Neural progenitor cell (in vitro differentiated cells): ENCODE measurements at regions not wholly inside any gene's neighbourhood (a gene's known extent, or its start where the extent isn't known, plus 50 kb on each side); places are given as distances from the start of the nearest gene placed in this dataset.

Experiments used
- EZH2 ChIP-seq: fragments of 200-600 bp; sonication (generic); IDR thresholded peaks from 2 replicates; pipeline ENCODE4 v1.6.1; 2017; ENCODE audit warnings: antibody characterized with exemption, mild to moderate bottlenecking, moderate library complexity
- TF ChIP-seq, protein P1 (sequence below): fragments of 200-600 bp; sonication (generic); IDR thresholded peaks from 2 replicates; pipeline ENCODE4 v1.5.1; 2017; ENCODE audit warnings: antibody characterized with exemption, mild to moderate bottlenecking

DNA sequence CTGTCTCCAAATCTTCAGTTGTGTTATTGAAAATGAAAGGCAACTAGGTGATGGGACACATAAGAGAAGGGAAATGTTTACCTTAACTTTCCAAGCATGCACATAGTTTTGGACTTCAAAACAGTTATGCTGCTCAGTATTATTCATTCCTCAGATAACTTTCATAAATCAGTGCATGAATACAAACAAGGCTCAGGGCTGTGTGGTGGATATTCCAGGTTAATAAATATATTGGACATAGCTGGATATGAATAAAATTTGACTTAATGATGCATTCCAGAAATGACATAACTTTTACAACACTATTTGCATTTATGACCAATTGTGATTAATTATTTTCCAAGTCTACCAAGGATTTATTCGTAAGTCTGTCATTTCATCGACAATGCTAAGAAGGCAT, 301.2 kb upstream of the ZNF804A start:
- TF ChIP-seq, protein P1, sequence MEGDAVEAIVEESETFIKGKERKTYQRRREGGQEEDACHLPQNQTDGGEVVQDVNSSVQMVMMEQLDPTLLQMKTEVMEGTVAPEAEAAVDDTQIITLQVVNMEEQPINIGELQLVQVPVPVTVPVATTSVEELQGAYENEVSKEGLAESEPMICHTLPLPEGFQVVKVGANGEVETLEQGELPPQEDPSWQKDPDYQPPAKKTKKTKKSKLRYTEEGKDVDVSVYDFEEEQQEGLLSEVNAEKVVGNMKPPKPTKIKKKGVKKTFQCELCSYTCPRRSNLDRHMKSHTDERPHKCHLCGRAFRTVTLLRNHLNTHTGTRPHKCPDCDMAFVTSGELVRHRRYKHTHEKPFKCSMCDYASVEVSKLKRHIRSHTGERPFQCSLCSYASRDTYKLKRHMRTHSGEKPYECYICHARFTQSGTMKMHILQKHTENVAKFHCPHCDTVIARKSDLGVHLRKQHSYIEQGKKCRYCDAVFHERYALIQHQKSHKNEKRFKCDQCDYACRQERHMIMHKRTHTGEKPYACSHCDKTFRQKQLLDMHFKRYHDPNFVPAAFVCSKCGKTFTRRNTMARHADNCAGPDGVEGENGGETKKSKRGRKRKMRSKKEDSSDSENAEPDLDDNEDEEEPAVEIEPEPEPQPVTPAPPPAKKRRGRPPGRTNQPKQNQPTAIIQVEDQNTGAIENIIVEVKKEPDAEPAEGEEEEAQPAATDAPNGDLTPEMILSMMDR = no peak
- TF ChIP-seq EZH2 = no peak
